ENCODE measurements at regions not wholly inside any gene's neighbourhood (a gene's known extent, or its start where the extent isn't known, plus 50 kb on each side); places are given as distances from the start of the nearest gene placed in this dataset.

- Histone ChIP-seq H4K20me1 (ENCODE audit: control insufficient read depth, extremely low read depth, insufficient read depth, low read length) (no peaks in the 10 kb centered on the region), H3K79me2 (ENCODE audit: control insufficient read depth, insufficient read depth, low read length) (no peaks in the 10 kb centered on the region), H3K36me3 (ENCODE audit: control insufficient read depth, insufficient read depth, low read length) (no peaks in the 10 kb centered on the region), H3K27ac (ENCODE audit: insufficient read depth, low read length) (no peak overlapping the region), H3K27me3 (ENCODE audit: control insufficient read depth, insufficient read depth, low read length) (no peaks in the 10 kb centered on the region), H3K4me2 (ENCODE audit: extremely low read depth, insufficient read depth, low read length) (no peak overlapping the region), H3K9ac (ENCODE audit: insufficient read depth, low read length) (no peak overlapping the region), H2AFZ (ENCODE audit: low read length) (no peak overlapping the region), H3K4me3 (replicated peaks in 1 of 4; ENCODE audit: control extremely low read depth in 1 of 4, insufficient read depth in 1 of 4, low read depth in 3 of 4, low read length in 4 of 4) (no peak overlapping the region), H3K9me3 (ENCODE audit: control insufficient read depth, insufficient read depth, low read depth, low read length) (no peaks in the 10 kb centered on the region), H3K4me1 (ENCODE audit: control insufficient read depth, extremely low read depth, insufficient read depth, low read length) (no peaks in the 10 kb centered on the region)
- TF ChIP-seq EZH2 (IDR thresholded peaks at IDR 0.05; ENCODE audit: low read length, missing control alignments) = no peak
- TF ChIP-seq CTCF (conservative IDR thresholded peaks at IDR 0.05 in 1 of 2, IDR thresholded peaks at IDR 0.05 in 1 of 2; ENCODE audit: low read depth in 1 of 2, low read length in 2 of 2) = no peak
- no peak for DNase-seq (ENCODE audit: low read depth in 2 of 2)
Measured at GRCh38 chr4:27210956-27211355, 350.3 kb downstream of the STIM2 start.

- DNase-seq (ENCODE audit: low read depth in 2 of 2) = no peak
- H3K79me2 ChIP-seq (ENCODE audit: control insufficient read depth, insufficient read depth, low read length) = no peaks in the 10 kb centered on the region
- H3K4me1 ChIP-seq (ENCODE audit: control insufficient read depth, extremely low read depth, insufficient read depth, low read length) = no peaks in the 10 kb centered on the region
- no peak overlapping the region for H2AFZ ChIP-seq (ENCODE audit: low read length)
- TF ChIP-seq CTCF (conservative IDR thresholded peaks at IDR 0.05 in 1 of 2, IDR thresholded peaks at IDR 0.05 in 1 of 2; ENCODE audit: low read depth in 1 of 2, low read length in 2 of 2) (no peak), EZH2 (IDR thresholded peaks at IDR 0.05; ENCODE audit: low read length, missing control alignments) (no peak)
- no peaks in the 10 kb centered on the region for H3K36me3 ChIP-seq (ENCODE audit: control insufficient read depth, insufficient read depth, low read length)
- H4K20me1 ChIP-seq (ENCODE audit: control insufficient read depth, extremely low read depth, insufficient read depth, low read length) = no peaks in the 10 kb centered on the region
- H3K9ac ChIP-seq (ENCODE audit: insufficient read depth, low read length) = no peak overlapping the region
- H3K27me3 ChIP-seq (ENCODE audit: control insufficient read depth, insufficient read depth, low read length) = no peaks in the 10 kb centered on the region
- no peak overlapping the region for H3K27ac ChIP-seq (ENCODE audit: insufficient read depth, low read length)
- H3K9me3 ChIP-seq (ENCODE audit: control insufficient read depth, insufficient read depth, low read depth, low read length) = no peaks in the 10 kb centered on the region
- H3K4me3 ChIP-seq (replicated peaks in 1 of 4; ENCODE audit: control extremely low read depth in 1 of 4, insufficient read depth in 1 of 4, low read depth in 3 of 4, low read length in 4 of 4) = no peak overlapping the region
- H3K4me2 ChIP-seq (ENCODE audit: extremely low read depth, insufficient read depth, low read length) = no peak overlapping the region
Measured at GRCh38 chr4:27214010-27214409, 353.4 kb downstream of the STIM2 start.

GRCh38 chr4:27215220-27215826, 354.7 kb downstream of the STIM2 start:
- Histone ChIP-seq H3K4me3 (replicated peaks in 1 of 4; ENCODE audit: control extremely low read depth in 1 of 4, insufficient read depth in 1 of 4, low read depth in 3 of 4, low read length in 4 of 4) (no peak overlapping the region), H3K36me3 (ENCODE audit: control insufficient read depth, insufficient read depth, low read length) (no peaks in the 10 kb centered on the region), H3K4me2 (ENCODE audit: extremely low read depth, insufficient read depth, low read length) (no peak overlapping the region), H3K27me3 (ENCODE audit: control insufficient read depth, insufficient read depth, low read length) (no peaks in the 10 kb centered on the region), H2AFZ (ENCODE audit: low read length) (no peak overlapping the region), H3K9me3 (ENCODE audit: control insufficient read depth, insufficient read depth, low read depth, low read length) (no peaks in the 10 kb centered on the region), H3K27ac (ENCODE audit: insufficient read depth, low read length) (no peak overlapping the region), H3K79me2 (ENCODE audit: control insufficient read depth, insufficient read depth, low read length) (no peaks in the 10 kb centered on the region), H3K4me1 (ENCODE audit: control insufficient read depth, extremely low read depth, insufficient read depth, low read length) (no peaks in the 10 kb centered on the region), H4K20me1 (ENCODE audit: control insufficient read depth, extremely low read depth, insufficient read depth, low read length) (no peaks in the 10 kb centered on the region), H3K9ac (ENCODE audit: insufficient read depth, low read length) (no peak overlapping the region)
- DNase-seq (ENCODE audit: low read depth in 2 of 2) = no peak
- TF ChIP-seq EZH2 (IDR thresholded peaks at IDR 0.05; ENCODE audit: low read length, missing control alignments) (no peak), CTCF (conservative IDR thresholded peaks at IDR 0.05 in 1 of 2, IDR thresholded peaks at IDR 0.05 in 1 of 2; ENCODE audit: low read depth in 1 of 2, low read length in 2 of 2) (no peak)

Measured in fibroblast of lung (primary cell).